GM21423 (cell line): ENCODE measurements at regions not wholly inside any gene's neighbourhood (a gene's known extent, or its start where the extent isn't known, plus 50 kb on each side); places are given as distances from the start of the nearest gene placed in this dataset.

Experiments used
- ATAC-seq: cut with Tn5 transposase; IDR thresholded peaks from one replicate; pipeline ENCODE4 v1.9.1; 2021; ENCODE audit warnings: mild to moderate bottlenecking, moderate library complexity; ENCODE audit not compliant: unreplicated experiment

DNA sequence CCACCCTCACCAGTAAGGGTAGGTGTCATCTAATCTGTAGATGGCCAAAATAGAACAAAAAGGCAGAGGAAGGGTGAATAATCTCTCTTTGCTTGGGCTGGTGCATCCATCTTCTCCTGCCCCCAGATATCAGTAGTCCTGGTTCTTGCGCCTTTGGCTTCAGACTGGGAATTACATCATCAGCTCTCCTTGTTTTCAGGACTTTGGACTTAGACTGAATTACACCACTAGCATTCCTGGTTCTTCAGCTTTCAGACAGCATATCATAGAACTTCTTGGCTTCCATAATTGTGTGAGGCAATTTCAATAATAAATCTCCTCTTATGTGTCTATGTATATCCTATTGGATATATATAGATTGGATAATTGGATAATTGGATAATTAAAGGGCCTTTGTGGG, 403.0 kb upstream of the USP24 start:
- ATAC-seq = no peak

DNA sequence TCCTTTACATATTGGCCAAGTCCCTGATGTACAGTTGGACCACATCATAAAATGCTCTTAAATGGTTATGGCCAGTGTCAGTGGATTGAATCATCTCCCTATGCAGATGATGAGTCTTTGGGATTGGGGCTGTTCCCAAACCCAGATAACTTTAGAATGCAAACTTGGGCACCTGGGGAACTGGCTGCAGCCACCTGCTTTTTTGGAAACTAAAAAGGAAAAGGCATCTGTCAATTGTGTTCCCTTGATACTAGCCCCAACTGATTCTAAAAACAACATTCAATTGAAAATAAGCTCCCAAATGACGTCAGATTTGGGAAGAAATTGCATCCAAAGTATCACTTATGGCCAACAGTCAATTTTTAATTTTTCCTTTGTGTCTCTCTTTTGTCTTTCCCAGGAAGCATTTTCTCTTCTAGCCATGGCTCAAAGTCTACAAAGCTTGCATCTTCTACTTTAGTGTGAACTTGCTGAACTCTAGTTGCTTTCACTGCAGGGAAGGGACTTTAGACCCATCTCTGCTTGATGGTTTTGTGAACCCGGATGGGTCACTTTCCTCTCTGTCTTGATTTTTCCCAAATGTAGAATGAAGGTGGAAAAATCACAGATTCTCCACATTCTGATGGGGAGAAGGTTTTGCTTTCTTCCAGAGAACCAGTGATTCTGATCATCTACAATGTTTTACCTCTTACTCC, 402.3 kb upstream of the USP24 start:
- ATAC-seq = no peak

- ATAC-seq = no peak
Observed at GRCh38 chr1:55612988-55613387, 397.8 kb upstream of the USP24 start.

- ATAC-seq = no peak
Observed at GRCh38 chr1:55611123-55611522, 396.0 kb upstream of the USP24 start.

GRCh38 chr1:55610203-55610602, 395.0 kb upstream of the USP24 start:
- no peak for ATAC-seq

DNA sequence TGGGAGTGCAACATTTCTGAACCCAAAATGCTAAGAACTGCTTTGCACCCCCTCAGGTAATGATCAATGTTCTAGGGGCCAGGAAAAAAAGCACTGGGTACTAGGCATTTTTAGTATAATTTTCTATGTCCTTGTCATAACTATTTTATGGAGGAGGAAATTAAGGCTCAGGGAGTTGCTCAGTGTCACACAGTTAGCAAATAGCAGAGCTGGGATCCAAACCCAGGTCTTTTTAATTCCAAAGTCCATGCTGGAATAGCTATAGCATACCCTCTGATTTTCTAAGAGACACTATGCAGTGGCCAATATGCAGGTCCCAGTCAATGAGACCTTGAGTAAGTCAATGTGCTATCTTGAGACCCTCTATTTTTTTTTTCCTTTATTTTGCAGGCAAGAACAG, 394.5 kb upstream of the USP24 start:
- ATAC-seq = no peak

DNA sequence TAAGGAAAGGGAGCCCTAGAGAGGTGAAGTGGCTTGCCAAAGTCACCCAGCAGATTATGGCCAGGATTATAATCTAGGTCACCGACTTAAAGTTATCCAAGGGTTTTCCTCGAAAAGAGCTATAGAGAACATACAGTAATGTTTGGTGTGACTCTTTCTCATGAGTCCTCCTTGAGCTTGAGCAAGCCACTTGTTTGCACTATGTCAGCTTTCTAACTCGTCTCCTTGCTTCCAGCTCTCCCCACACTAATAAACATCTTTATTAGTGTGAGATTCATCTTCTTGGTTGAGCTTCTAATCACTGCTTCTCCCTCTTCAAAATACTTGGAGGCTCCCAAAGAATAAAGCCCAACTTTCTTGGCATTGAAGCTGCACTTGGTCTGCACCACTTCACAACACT, 390.0 kb upstream of the USP24 start:
- no peak for ATAC-seq

- ATAC-seq = no peak
Observed at GRCh38 chr1:55604749-55605148, 389.6 kb upstream of the USP24 start.

DNA sequence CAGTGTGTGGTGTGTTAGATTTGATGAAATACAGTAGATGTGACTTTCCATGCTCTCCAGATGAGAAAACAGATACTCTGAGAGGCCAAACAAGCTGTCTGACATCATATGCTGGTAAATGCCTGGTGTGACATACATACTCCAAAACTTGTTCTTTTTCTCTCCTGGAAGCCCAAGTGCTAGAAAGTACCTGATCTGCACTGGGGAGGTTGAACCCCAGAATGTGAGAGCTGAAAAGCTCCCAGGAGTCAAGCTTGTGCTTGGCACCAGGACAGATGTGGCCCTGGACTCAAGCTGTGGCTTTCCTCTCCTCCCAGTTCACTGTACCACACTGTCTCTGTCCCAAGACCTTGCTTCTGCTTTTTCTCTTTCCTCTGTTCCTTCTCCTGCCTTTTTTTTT, 389.0 kb upstream of the USP24 start:
- ATAC-seq = no peak

DNA sequence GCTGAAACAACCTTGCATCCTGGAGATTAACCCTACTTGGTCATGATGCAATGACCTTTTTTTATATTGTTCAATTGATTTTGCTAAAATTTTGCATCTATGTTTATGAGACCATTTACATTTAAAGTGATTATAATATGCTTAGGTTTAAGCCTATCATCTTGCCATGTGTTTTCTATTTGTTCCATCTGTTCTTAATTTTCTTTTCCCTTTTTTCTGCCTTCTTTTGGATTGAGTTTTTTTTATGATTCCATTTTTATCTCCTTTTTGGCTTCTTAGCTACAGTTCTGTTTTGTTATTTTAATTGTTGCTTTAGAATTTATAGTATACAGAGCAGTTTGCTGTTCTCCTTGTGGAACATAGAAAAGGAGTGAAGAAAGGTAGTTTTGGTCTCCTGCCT, 385.1 kb upstream of the USP24 start:
- ATAC-seq = no peak

DNA sequence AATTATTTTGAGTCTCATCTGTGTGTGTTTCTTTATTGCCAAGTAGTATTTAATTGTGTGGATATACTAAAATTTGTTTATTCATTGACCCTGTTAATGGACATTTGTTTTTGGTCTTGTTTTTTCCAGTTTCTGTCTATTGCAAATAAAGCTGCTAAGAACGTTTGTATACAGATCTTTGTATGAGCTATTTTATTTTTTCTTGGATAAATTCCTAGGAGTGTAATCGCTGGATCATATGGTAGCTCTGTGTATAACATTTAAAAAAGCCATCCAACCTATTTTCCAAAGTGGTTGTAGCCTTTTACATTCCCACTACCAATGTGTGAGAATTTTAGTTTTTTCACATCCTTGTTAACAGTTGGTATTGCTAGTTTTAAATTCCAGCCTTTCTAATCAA, 382.7 kb upstream of the USP24 start:
- no peak for ATAC-seq

DNA sequence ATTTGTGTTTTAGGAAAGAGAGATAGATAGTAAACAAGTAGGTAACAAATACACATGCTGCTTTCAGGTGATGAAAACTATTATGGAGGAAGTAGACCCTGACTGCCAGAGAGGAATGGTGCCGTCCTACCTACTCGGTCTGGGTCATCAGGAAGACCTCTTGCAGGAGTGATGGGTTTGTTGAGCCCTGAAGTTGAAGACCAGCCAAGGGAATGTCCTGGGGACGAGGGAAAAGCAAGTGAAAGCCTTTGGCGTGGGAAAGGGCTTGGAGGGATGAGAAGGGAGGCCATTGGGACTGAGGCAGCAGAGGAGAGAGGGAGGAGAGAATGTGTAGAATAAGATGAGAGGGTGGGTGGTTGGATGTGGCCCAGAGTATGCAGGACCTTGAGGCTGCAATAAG, 379.5 kb upstream of the USP24 start:
- ATAC-seq = no peak

DNA sequence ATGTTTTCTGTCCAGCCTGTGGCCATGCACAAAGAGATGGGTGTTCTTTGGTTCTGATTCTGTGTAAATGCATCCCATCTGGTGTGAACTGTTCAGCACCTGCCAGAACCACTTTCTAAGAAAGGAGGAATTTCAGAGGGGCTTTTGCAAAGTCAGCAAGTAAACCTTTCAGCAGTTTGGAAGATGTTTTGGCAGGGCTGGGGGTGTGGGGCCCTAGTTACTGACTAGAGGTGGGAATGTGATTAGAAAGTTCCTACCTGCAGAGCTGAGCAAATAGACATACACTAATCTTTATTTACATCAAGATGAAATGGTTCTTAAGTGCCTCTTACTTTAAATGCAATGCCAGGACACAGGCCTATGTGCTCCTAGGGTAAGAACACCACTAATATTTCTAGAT, 378.1 kb upstream of the USP24 start:
- ATAC-seq = no peak

- ATAC-seq = no peak
Observed at GRCh38 chr1:55592122-55592521, 377.0 kb upstream of the USP24 start.

- ATAC-seq = no peak
Observed at GRCh38 chr1:55589671-55590297, 374.6 kb upstream of the USP24 start.

- no peak for ATAC-seq
Observed at GRCh38 chr1:55588309-55588708, 373.1 kb upstream of the USP24 start.

DNA sequence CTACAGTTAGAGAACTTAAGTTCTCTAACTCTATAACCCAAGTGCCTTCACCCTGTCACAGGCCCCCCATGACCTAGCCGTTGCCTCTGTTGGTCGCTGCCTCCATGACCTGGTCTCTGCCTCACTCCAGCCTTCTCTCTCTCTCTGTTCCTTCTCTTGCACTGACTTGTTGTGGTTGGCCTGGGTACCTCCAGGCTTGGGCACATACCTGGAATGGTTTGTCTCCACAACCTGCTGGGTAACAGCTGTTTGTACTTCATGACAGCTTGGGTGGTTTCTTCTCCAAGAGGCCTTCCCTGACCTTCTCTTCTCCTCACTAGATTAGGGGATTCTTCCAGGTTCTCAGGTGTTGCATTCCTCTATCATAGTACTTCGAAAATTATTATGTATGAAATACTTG, 371.6 kb upstream of the USP24 start:
- no peak for ATAC-seq

GRCh38 chr1:55585402-55585792, 370.2 kb upstream of the USP24 start:
- no peak for ATAC-seq

GRCh38 chr1:55584526-55585401, 369.6 kb upstream of the USP24 start:
- ATAC-seq = no peak

GRCh38 chr1:55582084-55582483, 366.9 kb upstream of the USP24 start:
- no peak for ATAC-seq

DNA sequence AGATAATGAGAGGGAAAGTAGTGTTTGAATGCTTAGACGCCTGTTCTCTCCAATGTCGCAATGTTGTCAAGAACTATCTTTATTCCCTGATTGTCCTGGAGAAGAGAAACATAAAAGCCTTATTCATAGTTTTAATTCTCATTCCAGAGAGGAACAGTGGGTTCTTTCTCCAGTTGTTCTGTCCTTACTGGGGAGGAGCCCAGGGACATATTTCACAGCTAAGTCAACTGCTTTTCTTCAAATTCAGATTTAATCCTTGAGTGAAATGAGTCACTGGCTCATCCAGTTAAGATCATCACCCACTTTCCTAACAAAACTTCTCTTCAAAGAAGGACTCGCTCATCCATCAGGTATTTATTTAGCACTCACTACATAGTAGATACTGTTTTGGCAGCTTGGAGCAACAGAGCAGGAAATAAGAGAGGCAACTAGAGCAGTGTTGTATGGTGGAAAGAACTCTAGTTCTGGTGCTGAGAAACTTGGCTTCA, 365.7 kb upstream of the USP24 start:
- no peak for ATAC-seq
